Coronary artery (tissue), 2 donors: ENCODE measurements at regions not wholly inside any gene's neighbourhood (a gene's known extent, or its start where the extent isn't known, plus 50 kb on each side); places are given as distances from the start of the nearest gene placed in this dataset.
A peak's percentile ranks its signal among the peaks of the same experiment; 100 is the strongest.

Experiments
- DNase-seq: peaks from one replicate; pipeline ENCODE4 v3.0.0-alpha.2; 2017; ENCODE audit warnings: low spot score
- H3K27ac ChIP-seq, 2 donors: fragments of 200-600 bp; sonication (generic); one replicate each; pipeline ENCODE4 v1.5.1; 2016 to 2019
- H3K4me3 ChIP-seq: fragments of 200-600 bp; sonication (generic); 2 replicates; pipeline ENCODE4 v1.5.1; 2016; ENCODE audit warnings: mild to moderate bottlenecking, moderate library complexity
- CTCF ChIP-seq: fragments of 200-600 bp; sonication (generic); IDR thresholded peaks from one replicate; pipeline ENCODE4 v1.5.1; 2019; ENCODE audit warnings: antibody characterized with exemption

GRCh38 chr2:100658017-100658416 lies 95.2 kb downstream of the PDCL3 start:
- DNase-seq, result no peak

GRCh38 chr2:100660851-100661584 lies 98.2 kb downstream of the PDCL3 start:
- H3K27ac ChIP-seq, result no peak overlapping the region
- DNase-seq, result no peak
- no peak overlapping the region for H3K4me3 ChIP-seq
- no peak for TF ChIP-seq CTCF

More at GRCh38 chr2:100658017-100658416, 95.2 kb downstream of the PDCL3 start:
- no peak overlapping the region for H3K4me3 ChIP-seq
- H3K27ac ChIP-seq, result no peak overlapping the region
- TF ChIP-seq CTCF, result no peak

- no peak for TF ChIP-seq CTCF
- Histone ChIP-seq H3K4me3 (no peak overlapping the region), H3K27ac (no peak overlapping the region)
- peak; percentile 53 for DNase-seq
Observed at GRCh38 chr2:100662866-100663265, 100.1 kb downstream of the PDCL3 start.

- peak; percentile 59 for DNase-seq
Observed at GRCh38 chr2:100664021-100664755, 101.4 kb downstream of the PDCL3 start.

GRCh38 chr2:100664756-100665101 lies 101.9 kb downstream of the PDCL3 start:
- no peak overlapping the region for H3K4me3 ChIP-seq
- no peak for TF ChIP-seq CTCF
- no peak for DNase-seq
- H3K27ac ChIP-seq, result no peak overlapping the region

More at GRCh38 chr2:100664021-100664755, 101.4 kb downstream of the PDCL3 start:
- H3K27ac ChIP-seq, result no peak overlapping the region
- H3K4me3 ChIP-seq, result no peak overlapping the region
- TF ChIP-seq CTCF, result no peak

- no peak overlapping the region for H3K27ac ChIP-seq
- DNase-seq, result no peak
- TF ChIP-seq CTCF, result no peak
- no peak overlapping the region for H3K4me3 ChIP-seq
Observed at GRCh38 chr2:100666996-100667395, 104.2 kb downstream of the PDCL3 start.

- Histone ChIP-seq H3K27ac (no peak overlapping the region), H3K4me3 (no peak overlapping the region)
- peak; percentile 59 for DNase-seq
- no peak for TF ChIP-seq CTCF
Observed at GRCh38 chr2:100667801-100668200, 105.0 kb downstream of the PDCL3 start.
